DMS79 (cell line): ENCODE measurements at regions not wholly inside any gene's neighbourhood (a gene's known extent, or its start where the extent isn't known, plus 50 kb on each side); places are given as distances from the start of the nearest gene placed in this dataset.

Experiments used
- DNase-seq: peaks from one replicate; lab custom pipeline; 2025; lab: John Stamatoyannopoulos, UW

GRCh38 chr11:23944923-23945322 lies 551.9 kb upstream of the LUZP2 start:
- no peak for DNase-seq

DNA sequence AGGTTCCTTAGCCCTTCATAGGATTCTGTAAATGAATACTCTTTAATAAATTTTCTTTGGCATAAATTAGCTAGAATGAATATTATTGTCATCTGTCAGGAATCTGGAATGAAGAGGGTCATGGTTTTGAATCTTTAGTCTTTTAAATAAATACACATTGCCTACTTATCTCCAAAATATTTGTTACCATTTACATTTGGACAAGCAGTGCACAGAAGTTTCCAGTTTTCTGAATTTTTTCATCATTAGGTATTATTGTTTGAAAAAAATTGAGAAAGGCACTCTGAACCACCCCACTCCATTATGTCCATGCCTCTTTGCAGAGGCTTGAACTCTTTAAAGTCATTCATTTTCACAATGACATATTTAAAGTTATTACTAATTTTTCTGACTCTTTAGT lies 549.0 kb upstream of the LUZP2 start:
- DNase-seq = no peak

- DNase-seq = no peak
Measured at GRCh38 chr11:23948851-23949250, 548.0 kb upstream of the LUZP2 start.

DNA sequence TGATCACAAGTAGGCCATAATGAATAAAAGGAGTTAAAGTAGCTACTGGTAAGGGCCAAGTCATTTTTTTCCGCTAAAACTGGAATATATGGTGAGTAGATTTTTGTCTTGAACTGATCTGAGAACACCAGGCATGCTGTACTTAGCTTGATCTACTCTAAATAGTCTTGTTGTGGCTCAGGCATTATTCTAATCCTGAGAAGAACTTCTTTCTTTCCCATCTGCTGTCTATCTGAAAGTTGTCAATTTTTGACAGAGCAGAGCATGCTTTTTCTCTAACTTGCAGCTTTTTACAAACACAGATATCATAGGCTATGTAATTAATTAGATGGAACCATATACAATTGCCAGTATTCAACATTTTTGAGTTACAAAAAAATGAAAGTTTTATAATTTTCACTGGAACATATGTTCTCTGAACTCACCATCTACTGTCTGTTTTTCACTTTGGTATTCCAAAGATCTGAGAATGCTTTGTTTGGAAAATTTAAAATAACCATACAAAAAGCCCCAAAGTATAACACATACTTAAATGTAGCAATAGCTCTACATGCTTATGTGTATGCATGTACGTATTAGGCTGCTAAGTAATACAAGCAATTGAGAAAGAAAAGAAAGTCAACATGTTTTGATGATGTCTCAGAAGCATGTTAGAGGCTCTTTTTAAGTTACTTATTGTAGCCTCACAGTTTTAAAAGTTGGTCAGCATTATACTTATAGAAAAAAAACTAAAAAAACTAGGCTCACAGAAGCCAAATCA lies 542.7 kb upstream of the LUZP2 start:
- DNase-seq = no peak

DNA sequence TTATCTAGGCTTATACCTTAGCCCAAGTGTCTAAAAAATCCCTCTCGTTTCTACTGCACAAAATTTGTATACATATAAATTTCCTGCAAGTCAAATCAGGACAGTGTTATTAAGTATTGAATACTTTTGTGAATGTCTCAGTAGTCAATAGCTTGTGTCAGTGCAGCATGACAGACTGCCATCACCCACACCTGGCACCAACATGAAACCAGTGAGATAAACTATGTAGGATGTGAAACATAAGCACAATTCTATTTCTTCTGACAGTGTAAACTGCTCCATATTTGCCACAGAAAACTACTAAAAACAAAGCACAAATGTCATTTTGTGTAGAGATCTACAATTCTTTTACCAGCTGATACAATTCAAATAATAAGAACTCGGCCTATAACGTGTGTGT lies 542.1 kb upstream of the LUZP2 start:
- DNase-seq = no peak

DNA sequence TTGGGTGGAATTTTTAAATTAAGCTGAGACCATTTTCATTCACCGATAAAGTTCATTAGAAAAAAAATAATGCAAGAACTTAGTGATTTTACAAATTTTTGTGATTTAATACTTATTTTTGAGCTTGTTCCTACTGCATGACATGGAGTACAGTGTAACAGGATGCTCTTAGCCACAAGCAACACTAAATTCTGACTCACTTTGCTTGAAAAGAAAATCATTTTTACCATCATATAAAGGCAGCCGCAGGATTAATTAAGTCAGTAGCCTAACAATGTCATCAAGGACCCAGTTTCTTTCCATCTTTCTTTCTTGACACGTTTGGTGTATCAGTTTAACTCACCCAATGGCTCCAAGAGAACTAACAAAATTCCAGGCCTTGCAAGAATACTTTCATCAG lies 540.3 kb upstream of the LUZP2 start:
- DNase-seq = no peak

DNA sequence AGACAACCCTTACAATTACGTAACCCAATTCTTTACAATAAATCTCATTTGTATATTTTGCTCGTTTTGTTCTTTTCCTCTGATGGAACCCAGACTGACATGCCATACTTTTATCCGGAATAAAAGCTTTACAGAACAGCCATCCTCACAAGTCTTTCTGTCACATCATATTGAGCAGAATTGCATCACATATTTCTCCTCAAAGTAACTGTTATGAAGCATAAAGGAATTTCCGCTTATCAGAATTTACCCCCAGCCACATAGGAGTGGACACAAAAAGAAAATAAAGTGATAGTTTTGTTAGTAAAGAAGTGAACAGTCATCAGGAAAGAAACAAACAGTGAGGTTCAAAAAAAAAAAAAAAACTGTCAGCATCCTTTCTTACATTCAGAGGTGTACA lies 539.5 kb upstream of the LUZP2 start:
- no peak for DNase-seq

GRCh38 chr11:23959462-23959861 lies 537.4 kb upstream of the LUZP2 start:
- DNase-seq = no peak

DNA sequence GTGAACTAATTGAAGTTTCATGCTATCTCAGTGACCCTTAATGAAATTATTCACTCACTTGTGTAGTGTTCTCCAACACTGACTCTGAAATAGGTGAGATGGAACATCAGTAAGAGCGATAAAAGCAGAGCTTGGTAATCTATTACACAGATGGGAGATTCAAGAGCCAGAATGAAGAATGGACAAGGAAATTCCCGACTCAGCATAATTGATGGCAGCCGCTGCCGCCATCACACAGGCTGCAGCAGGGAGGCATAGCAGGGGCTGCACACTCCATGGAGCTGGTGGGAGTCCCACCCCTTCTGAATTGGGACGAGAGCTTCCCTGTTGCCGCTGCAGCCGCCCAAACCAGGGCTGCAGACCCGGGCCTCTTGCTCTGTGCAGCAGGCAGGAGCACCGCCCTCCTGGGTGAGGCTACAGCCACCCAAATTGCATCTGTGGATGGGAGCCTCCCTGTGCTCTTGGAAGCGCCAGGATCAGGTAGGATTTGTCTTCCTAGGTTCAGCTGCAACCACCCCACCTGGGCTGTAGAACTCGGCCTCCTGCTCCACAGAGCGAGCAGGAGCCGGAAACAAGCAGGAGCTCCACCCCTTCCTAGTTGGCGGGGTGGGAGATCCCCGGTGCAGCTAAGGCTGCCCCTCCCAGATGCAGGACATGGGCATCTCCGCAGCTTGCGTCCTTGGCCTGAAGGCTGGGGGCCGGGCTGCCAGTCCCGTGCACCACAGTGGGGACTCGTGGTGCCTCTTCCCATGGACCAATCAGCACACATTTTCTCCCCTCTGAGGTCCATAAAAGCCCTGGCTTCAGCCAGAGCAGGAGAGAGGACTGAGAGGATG lies 535.1 kb upstream of the LUZP2 start:
- DNase-seq = no peak

- DNase-seq = no peak
Measured at GRCh38 chr11:23973244-23973643, 523.6 kb upstream of the LUZP2 start.

GRCh38 chr11:23974051-23974450 lies 522.8 kb upstream of the LUZP2 start:
- no peak for DNase-seq

DNA sequence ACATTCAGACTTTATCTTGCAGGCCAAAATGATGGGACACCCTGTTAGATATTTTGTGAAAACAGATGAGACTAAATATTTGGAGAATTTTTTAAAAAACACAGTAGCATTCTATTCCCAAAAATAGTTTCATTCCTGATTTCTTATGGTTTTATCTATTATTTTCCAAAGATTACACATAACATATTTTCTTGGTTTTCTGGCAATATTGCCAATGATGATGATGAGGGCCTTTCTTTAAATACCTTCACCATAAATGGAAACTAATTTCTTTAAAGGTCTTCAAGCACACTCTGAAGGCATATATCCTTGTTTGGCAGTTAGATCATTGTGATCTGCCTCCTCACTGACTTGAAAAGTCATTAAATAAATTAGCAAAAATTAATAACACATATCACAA lies 522.3 kb upstream of the LUZP2 start:
- no peak for DNase-seq

- no peak for DNase-seq
Measured at GRCh38 chr11:23976426-23976825, 520.4 kb upstream of the LUZP2 start.

- no peak for DNase-seq
Measured at GRCh38 chr11:23976841-23977271, 520.0 kb upstream of the LUZP2 start.

DNA sequence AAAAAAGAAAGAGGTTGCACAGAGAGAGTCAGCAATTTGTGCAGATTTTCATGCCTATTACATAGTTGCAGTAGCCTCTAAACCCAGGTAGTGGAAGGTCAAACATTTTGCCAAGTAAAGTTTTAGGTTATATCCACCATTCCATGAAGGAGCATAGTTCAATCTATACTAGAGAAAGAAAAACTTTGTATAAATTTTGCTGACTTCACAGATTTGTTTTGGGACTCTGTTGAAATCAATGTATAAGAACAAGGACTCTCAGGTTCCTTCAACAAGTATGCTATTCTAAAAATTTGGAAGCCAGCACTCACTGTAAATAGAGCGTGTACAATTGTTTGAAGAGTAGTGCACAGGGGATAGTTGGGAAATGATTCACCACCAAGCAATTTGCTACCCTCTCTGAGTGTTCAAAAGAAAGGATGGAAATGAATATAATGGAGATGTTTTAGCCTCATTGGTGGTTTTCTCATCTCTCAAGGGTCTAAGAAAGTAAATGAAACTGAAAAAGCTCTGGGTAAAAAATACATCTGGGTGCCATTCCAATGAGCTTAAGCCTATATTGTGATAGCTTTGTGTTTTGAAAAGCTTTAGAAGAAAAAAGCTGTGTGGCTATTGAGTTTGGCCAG lies 508.4 kb upstream of the LUZP2 start:
- no peak for DNase-seq

DNA sequence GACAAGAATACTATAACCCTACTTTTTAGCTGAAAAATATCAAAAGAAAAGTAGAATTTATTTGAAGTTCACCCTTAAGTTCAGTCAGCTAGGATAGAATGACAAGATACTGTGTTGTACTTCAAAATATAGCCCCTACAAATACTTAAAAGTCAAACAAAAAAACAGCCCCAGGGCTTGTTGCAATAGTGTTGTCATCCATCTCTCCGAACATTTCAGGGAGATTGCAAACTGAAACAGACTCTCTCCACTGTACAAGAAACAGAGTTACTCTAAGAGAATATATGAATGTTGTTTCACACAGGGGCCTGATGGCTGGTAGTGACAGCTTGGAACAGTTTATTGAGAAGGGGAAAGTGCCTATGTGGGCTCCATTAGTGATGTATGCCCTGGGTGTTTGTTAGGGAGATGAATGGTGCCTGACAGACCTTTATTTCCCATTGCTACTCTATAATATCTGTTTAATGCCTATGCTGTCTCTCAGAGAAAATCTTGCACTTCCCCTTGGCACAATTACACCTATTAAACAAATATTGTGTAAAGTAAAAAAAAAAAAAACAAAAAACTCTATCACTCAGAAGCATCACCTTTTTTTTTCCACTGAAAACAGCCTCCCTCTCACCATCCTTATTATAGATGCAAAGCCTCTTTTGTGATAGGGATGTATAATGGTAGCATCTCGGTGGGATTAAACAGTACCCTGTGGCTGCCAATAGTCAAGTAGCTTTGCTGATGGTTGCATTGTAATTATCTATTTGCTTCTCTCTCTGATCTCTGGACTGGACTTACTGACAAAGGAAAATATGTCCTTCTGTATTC lies 506.3 kb upstream of the LUZP2 start:
- DNase-seq = no peak

- no peak for DNase-seq
Measured at GRCh38 chr11:23991165-23991539, 505.7 kb upstream of the LUZP2 start.

- DNase-seq = no peak
Measured at GRCh38 chr11:23995891-23996290, 501.0 kb upstream of the LUZP2 start.

- DNase-seq = no peak
Measured at GRCh38 chr11:23997356-23997755, 499.5 kb upstream of the LUZP2 start.

DNA sequence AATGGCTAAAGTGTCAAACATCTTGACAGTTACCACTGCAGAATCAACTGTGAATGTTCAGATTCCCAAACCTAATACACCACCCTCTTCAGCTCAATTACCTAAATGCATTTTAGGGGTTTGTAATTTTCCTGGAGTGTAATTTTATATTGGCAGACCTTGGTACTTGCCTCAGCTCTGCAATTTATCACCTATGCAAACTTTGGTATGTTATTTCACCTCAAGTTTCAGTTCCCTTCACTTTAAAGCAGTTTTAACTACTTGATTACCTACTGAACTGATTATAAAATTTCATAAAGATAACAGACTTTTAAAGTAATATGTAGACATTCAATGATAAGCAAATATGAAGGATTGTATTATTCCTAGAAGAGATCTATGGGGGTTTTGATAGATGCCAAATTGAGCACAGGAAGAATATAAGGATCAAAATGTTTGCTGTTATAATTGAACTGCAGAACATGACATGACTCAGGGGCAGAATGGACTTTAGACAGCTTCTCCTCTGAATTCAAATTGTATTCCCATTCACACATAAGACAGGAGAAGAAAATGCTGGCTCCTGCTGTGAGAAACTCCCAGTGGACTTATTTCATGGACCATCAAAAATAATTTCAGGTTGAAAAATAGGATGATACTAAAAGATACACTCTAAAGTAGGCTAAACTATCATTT lies 491.5 kb upstream of the LUZP2 start:
- DNase-seq = peak; percentile 29

DNA sequence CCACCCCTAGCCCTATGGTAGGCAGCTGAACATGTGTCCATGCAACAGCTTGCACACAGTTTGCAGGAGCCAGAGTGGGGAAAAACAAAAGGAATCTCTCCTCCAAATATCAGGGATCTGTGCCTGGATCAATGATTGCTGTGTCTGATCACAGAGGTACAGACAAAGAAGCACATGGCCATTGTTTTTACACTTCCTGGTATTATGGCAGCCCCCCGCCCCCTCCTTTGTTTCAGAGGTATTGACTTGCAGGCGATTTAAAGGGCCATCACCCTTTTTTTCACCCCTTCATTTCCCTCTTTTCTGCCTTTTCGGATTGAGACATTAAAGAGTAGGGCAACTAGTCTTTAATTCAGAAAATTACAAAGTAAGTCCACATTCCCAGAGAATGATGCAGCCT lies 453.0 kb upstream of the LUZP2 start:
- no peak for DNase-seq

- no peak for DNase-seq
Measured at GRCh38 chr11:24046731-24047130, 450.1 kb upstream of the LUZP2 start.
